ENCODE measurements at regions not wholly inside any gene's neighbourhood (a gene's known extent, or its start where the extent isn't known, plus 50 kb on each side); places are given as distances from the start of the nearest gene placed in this dataset.

- H3K4me3 ChIP-seq (ENCODE audit: low read depth, low read length): no peak overlapping the region
- no peak for DNase-seq (ENCODE audit: low read depth)
- no peak for TF ChIP-seq CTCF (IDR thresholded peaks at IDR 0.05; ENCODE audit: insufficient read depth, low read length)
Measured at GRCh38 chr1:169019419-169020058, 87.0 kb upstream of the ATP1B1 start.

GRCh38 chr1:169020684-169021083 lies 85.8 kb upstream of the ATP1B1 start:
- TF ChIP-seq CTCF (IDR thresholded peaks at IDR 0.05; ENCODE audit: insufficient read depth, low read length): no peak
- H3K4me3 ChIP-seq (ENCODE audit: low read depth, low read length): no peak overlapping the region
- DNase-seq (ENCODE audit: low read depth): no peak

- no peak overlapping the region for H3K4me3 ChIP-seq (ENCODE audit: low read depth, low read length)
- no peak for TF ChIP-seq CTCF (IDR thresholded peaks at IDR 0.05; ENCODE audit: insufficient read depth, low read length)
- no peak for DNase-seq (ENCODE audit: low read depth)
Measured at GRCh38 chr1:169022648-169023047, 83.8 kb upstream of the ATP1B1 start.

- no peak overlapping the region for H3K4me3 ChIP-seq (ENCODE audit: low read depth, low read length)
- TF ChIP-seq CTCF (IDR thresholded peaks at IDR 0.05; ENCODE audit: insufficient read depth, low read length): no peak
- no peak for DNase-seq (ENCODE audit: low read depth)
Measured at GRCh38 chr1:169024255-169024654, 82.2 kb upstream of the ATP1B1 start.

- DNase-seq (ENCODE audit: low read depth): no peak
- no peak overlapping the region for H3K4me3 ChIP-seq (ENCODE audit: low read depth, low read length)
- no peak for TF ChIP-seq CTCF (IDR thresholded peaks at IDR 0.05; ENCODE audit: insufficient read depth, low read length)
Measured at GRCh38 chr1:169024800-169025271, 81.7 kb upstream of the ATP1B1 start.

GRCh38 chr1:169025412-169025811 lies 81.1 kb upstream of the ATP1B1 start:
- no peak for DNase-seq (ENCODE audit: low read depth)
- no peak overlapping the region for H3K4me3 ChIP-seq (ENCODE audit: low read depth, low read length)
- no peak for TF ChIP-seq CTCF (IDR thresholded peaks at IDR 0.05; ENCODE audit: insufficient read depth, low read length)
